ENCODE measurements at regions not wholly inside any gene's neighbourhood (a gene's known extent, or its start where the extent isn't known, plus 50 kb on each side); places are given as distances from the start of the nearest gene placed in this dataset.

DNA sequence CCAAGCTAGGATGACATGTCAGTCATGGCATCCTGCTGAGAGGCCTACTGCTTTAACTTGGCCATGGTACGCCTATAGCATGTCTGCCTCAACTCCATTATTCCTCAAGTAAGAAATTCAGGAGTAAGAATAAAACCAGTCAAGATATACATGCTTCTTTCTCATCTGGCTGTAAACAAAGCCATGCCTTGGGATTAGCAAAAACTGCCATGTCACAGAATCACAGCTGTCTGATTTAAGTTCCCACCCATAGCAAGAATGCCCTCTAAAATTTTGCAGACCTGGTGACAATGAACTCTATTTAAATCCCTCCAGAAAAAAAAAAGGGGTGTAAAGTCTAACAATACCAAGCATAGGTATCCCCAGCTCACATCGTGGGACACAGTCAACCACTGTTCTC lies 55.6 kb upstream of the ACAN start:
- TF ChIP-seq CTCF (IDR thresholded peaks at IDR 0.05; ENCODE audit: insufficient read depth, low read depth, low read length), result no peak
- no peak overlapping the region for H3K4me3 ChIP-seq (ENCODE audit: low read depth, low read length)
- DNase-seq (ENCODE audit: low read depth), result no peak

DNA sequence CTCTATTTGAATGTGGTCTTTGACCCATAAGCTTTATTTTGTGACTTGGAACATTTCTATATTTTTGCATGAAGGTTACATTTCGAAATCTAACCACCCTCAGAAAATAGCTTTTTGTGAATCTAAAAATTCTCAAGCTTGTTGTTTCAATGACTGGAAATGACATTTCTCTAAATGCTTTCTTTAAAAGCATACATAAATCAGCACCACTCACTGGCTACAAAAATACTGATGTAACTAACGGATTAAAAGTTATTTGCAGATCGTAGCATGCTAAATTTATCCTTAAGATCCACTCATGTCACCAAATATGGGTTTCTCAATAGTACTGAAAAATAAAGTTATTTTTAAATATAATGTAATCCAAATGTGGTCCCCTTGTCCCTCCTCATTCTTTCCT lies 55.2 kb upstream of the ACAN start:
- H3K4me3 ChIP-seq (ENCODE audit: low read depth, low read length), result no peak overlapping the region
- TF ChIP-seq CTCF (IDR thresholded peaks at IDR 0.05; ENCODE audit: insufficient read depth, low read depth, low read length), result no peak
- DNase-seq (ENCODE audit: low read depth), result no peak

GRCh38 chr15:88748651-88749050 lies 54.6 kb upstream of the ACAN start:
- H3K4me3 ChIP-seq (ENCODE audit: low read depth, low read length), result no peak overlapping the region
- no peak for TF ChIP-seq CTCF (IDR thresholded peaks at IDR 0.05; ENCODE audit: insufficient read depth, low read depth, low read length)
- no peak for DNase-seq (ENCODE audit: low read depth)

GRCh38 chr15:88749699-88750098 lies 53.5 kb upstream of the ACAN start:
- no peak for TF ChIP-seq CTCF (IDR thresholded peaks at IDR 0.05; ENCODE audit: insufficient read depth, low read depth, low read length)
- DNase-seq (ENCODE audit: low read depth), result no peak

DNA sequence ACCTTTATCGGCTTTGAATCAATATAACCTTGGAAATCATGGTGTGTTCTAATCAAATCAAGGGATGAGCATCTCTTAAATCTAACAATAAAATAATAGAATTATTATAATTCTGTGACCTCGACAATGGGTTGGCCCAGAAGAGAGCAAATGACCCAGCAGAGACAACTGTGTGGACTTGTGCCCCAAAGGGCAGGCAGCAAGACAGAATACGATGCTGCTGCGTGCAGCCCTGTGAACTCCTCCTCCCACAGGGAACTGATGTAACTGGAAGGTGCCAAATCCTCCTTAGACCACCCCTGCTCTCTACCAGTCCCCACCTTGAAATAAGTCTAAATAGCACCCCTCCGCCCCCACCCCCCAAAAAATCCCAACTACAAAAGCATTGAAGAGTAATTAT lies 50.7 kb upstream of the ACAN start:
- TF ChIP-seq CTCF (IDR thresholded peaks at IDR 0.05; ENCODE audit: insufficient read depth, low read depth, low read length), result no peak
- no peak for DNase-seq (ENCODE audit: low read depth)
- no peak overlapping the region for H3K4me3 ChIP-seq (ENCODE audit: low read depth, low read length)

More at GRCh38 chr15:88749699-88750098, 53.5 kb upstream of the ACAN start:
- no peak overlapping the region for H3K4me3 ChIP-seq (ENCODE audit: low read depth, low read length)

- DNase-seq (ENCODE audit: low read depth), result no peak
- no peak for TF ChIP-seq CTCF (IDR thresholded peaks at IDR 0.05; ENCODE audit: insufficient read depth, low read depth, low read length)
Measured at GRCh38 chr15:88752951-88753350, 50.3 kb upstream of the ACAN start.

More at GRCh38 chr15:88752951-88753350, 50.3 kb upstream of the ACAN start:
- no peak overlapping the region for H3K4me3 ChIP-seq (ENCODE audit: low read depth, low read length)

Data from fibroblast of villous mesenchyme (primary cell).